Erythroblast (primary cell): ENCODE measurements at regions not wholly inside any gene's neighbourhood (a gene's known extent, or its start where the extent isn't known, plus 50 kb on each side); places are given as distances from the start of the nearest gene placed in this dataset.

Experiments used
- GATA1 ChIP-seq: IDR thresholded peaks from 2 replicates; pipeline ENCODE4 v1.6.1; 2011; ENCODE audit warnings: low read depth, mild to moderate bottlenecking, control low read depth, low read length, moderate library complexity
- POLR2A ChIP-seq: IDR thresholded peaks from 2 replicates; pipeline ENCODE4 v1.6.1; 2011; ENCODE audit warnings: mild to moderate bottlenecking, low read length

DNA sequence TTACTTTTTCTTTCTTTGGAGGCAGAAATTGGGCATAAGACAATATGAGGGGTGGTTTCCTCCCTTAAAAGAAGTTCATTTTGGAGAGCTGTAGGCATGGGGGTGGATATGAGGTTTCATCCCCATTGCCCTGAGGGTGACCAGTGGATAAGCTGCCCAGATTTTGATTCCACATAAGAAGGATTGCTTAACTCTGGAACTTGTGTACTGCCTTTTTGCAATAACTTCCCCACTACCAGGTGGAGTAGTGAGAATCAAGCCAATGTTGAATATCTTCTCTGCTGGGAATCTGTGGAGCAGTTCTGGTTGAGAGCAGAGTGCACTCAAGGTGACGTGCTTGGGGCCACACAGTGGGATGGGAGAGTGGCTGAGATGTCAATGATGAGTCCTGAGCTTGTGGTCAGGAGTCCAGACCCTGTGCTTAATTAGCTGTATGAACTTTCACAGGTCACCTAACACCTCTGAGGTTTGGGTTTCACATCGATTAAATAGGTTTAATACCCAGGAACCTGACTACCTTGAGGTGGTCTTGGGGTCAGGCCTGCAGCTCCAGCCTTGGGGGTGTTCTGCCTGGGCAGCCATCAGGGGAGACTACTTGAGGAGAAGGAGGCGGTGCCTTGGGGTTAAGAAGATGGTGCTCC is 152.9 kb downstream of the FCRL5 start:
- TF ChIP-seq POLR2A (no peak), GATA1 (no peak)
